H1 (cell line): ENCODE measurements at regions not wholly inside any gene's neighbourhood (a gene's known extent, or its start where the extent isn't known, plus 50 kb on each side); places are given as distances from the start of the nearest gene placed in this dataset.

Experiments used
- CTCF ChIA-PET: fragments of 300-600 bp; sonication (Branson Sonifier 250); formaldehyde crosslinking; loops from one replicate; lab custom pipeline; 2021; ENCODE audit not compliant: partially characterized antibody; lab: Charles Lee
- POLR2A ChIA-PET: fragments of 300-600 bp; sonication (Branson Sonifier 250); formaldehyde crosslinking; loops from one replicate; lab custom pipeline; 2021; ENCODE audit warnings: inconsistent platforms; ENCODE audit not compliant: partially characterized antibody; lab: Charles Lee
- DNase-seq, 2 experiments: peaks; one replicate each; pipeline versions ENCODE4 v3.0.0 to v3.0.0-alpha.2; 2010 to 2022; ENCODE audit warnings: low spot score in 2 of 2, low read depth in 1 of 2, mixed read lengths in 1 of 2
- FAIRE-seq: peaks from 2 replicates; lab custom pipeline; 2011; peaks lifted over from hg19 to GRCh38; lab: Jason Lieb, UNC
- H2AFZ ChIP-seq: 2 replicates; pipeline ENCODE4 v1.8.1; 2012; ENCODE audit warnings: low read length, inconsistent platforms
- H2AK5ac ChIP-seq: 2 replicates; pipeline ENCODE4 v1.6.1; 2013; ENCODE audit warnings: low read depth, low read length
- H2BK120ac ChIP-seq: replicated peaks from 2 replicates; pipeline ENCODE3; 2013; ENCODE audit warnings: low read depth, low read length, inconsistent platforms
- H2BK12ac ChIP-seq: 2 replicates; pipeline ENCODE4 v1.6.1; 2013; ENCODE audit warnings: low read depth, low read length
- H2BK15ac ChIP-seq: 2 replicates; pipeline ENCODE4 v1.6.1; 2013; ENCODE audit warnings: low read length
- H2BK20ac ChIP-seq: 2 replicates; pipeline ENCODE4 v1.6.1; 2013; ENCODE audit warnings: low read length
- H2BK5ac ChIP-seq: 2 replicates; pipeline ENCODE4 v1.6.1; 2013; ENCODE audit warnings: low read depth, low read length
- H3K14ac ChIP-seq: 2 replicates; pipeline ENCODE4 v1.6.1; 2013; ENCODE audit warnings: inconsistent platforms; ENCODE audit not compliant: insufficient read length
- H3K18ac ChIP-seq: 2 replicates; pipeline ENCODE4 v1.6.1; 2013; ENCODE audit warnings: low read length; ENCODE audit errors: extremely low read depth
- H3K23ac ChIP-seq: 2 replicates; pipeline ENCODE4 v1.6.1; 2013; ENCODE audit warnings: inconsistent platforms; ENCODE audit not compliant: insufficient read length
- H3K23me2 ChIP-seq: 2 replicates; pipeline ENCODE4 v1.6.1; 2013; ENCODE audit warnings: low read depth, low read length
- H3K27ac ChIP-seq: 2 replicates; pipeline ENCODE4 v1.6.1; 2011; ENCODE audit warnings: low read depth, low read length, inconsistent platforms
- H3K27me3 ChIP-seq, 4 experiments: replicated peaks in 1 of 4; 1 replicate in 1 of 4; 2 replicates in 3 of 4; pipeline versions ENCODE4 v1.6.1 to v1.8.1; 2011 to 2013; ENCODE audit warnings: low read length in 3 of 4, mild to moderate bottlenecking in 3 of 4, inconsistent platforms in 2 of 4, mixed read lengths in 2 of 4, moderate library complexity in 1 of 4; ENCODE audit not compliant: control insufficient read depth in 3 of 4, insufficient read depth in 3 of 4; ENCODE audit errors: extremely low read depth in 1 of 4
- H3K36me3 ChIP-seq, 4 experiments: 2 replicates each; pipeline versions ENCODE4 v1.6.1 to v1.8.1; 2011 to 2013; ENCODE audit warnings: mild to moderate bottlenecking in 4 of 4, low read length in 3 of 4, moderate library complexity in 2 of 4, control low read depth in 1 of 4, inconsistent platforms in 1 of 4; ENCODE audit not compliant: insufficient read depth in 4 of 4, control insufficient read depth in 2 of 4
- H3K4ac ChIP-seq: replicated peaks from 2 replicates; pipeline ENCODE3; 2013; ENCODE audit warnings: low read length, low read depth, mixed read lengths, inconsistent platforms; ENCODE audit not compliant: insufficient read length
- H3K4me1 ChIP-seq, 4 experiments: replicated peaks in 1 of 4; 1 replicate in 1 of 4; 2 replicates in 3 of 4; pipeline versions ENCODE4 v1.6.1 to v1.8.1; 2011 to 2013; ENCODE audit warnings: low read length in 3 of 4, inconsistent platforms in 2 of 4, mixed read lengths in 1 of 4; ENCODE audit not compliant: insufficient read depth in 4 of 4, control insufficient read depth in 3 of 4
- H3K4me2 ChIP-seq, 2 experiments: 2 replicates each; pipeline versions ENCODE4 v1.6.1 to v1.8.1; 2011 to 2013; ENCODE audit warnings: low read depth in 2 of 2, low read length in 2 of 2, control low read depth in 1 of 2, inconsistent platforms in 1 of 2, mild to moderate bottlenecking in 1 of 2; ENCODE audit not compliant: insufficient read depth in 1 of 2
- H3K4me3 ChIP-seq, 4 experiments: fragments of 200-600, 300-600 bp in 1 of 4; sonication (generic), shearing (Covaris generic), sonication (Bioruptor Twin) in 1 of 4; 2 replicates each; pipeline versions ENCODE4 v1.5.1 to v1.8.1; 2011 to 2016; ENCODE audit warnings: low read length in 4 of 4, low read depth in 3 of 4, control low read depth in 2 of 4, inconsistent platforms in 2 of 4, mild to moderate bottlenecking in 2 of 4, mixed read lengths in 1 of 4, moderate library complexity in 1 of 4; ENCODE audit not compliant: insufficient read depth in 2 of 4; ENCODE audit errors: extremely low read depth in 1 of 4
- H3K56ac ChIP-seq: replicated peaks from 2 replicates; pipeline ENCODE3; 2013; ENCODE audit warnings: low read depth, mild to moderate bottlenecking, mixed read lengths, low read length, inconsistent platforms; ENCODE audit not compliant: insufficient read length
- H3K79me1 ChIP-seq: 2 replicates; pipeline ENCODE4 v1.6.1; 2013; ENCODE audit warnings: low read depth, low read length, control low read depth
- H3K79me2 ChIP-seq, 2 experiments: 2 replicates each; pipeline versions ENCODE4 v1.6.1 to v1.8.1; 2012 to 2013; ENCODE audit warnings: low read length in 2 of 2, mild to moderate bottlenecking in 2 of 2, inconsistent platforms in 1 of 2; ENCODE audit not compliant: insufficient read depth in 2 of 2, control insufficient read depth in 1 of 2
- H3K9ac ChIP-seq, 4 experiments: replicated peaks in 1 of 4; 1 replicate in 1 of 4; 2 replicates in 3 of 4; pipeline versions ENCODE4 v1.6.1 to v1.8.1; 2011 to 2013; ENCODE audit warnings: low read depth in 3 of 4, low read length in 3 of 4, control low read depth in 2 of 4, mild to moderate bottlenecking in 2 of 4, moderate library complexity in 2 of 4, inconsistent platforms in 1 of 4; ENCODE audit errors: extremely low read depth in 1 of 4
- H3K9me3 ChIP-seq, 2 experiments: 2 replicates each; pipeline versions ENCODE4 v1.6.1 to v1.8.1; 2012 to 2013; ENCODE audit warnings: mild to moderate bottlenecking in 2 of 2, moderate library complexity in 2 of 2, control low read depth in 1 of 2, inconsistent platforms in 1 of 2, low read depth in 1 of 2, low read length in 1 of 2, mixed read lengths in 1 of 2; ENCODE audit not compliant: insufficient read depth in 2 of 2
- H4K20me1 ChIP-seq, 2 experiments: replicated peaks in 1 of 2; 2 replicates each; pipeline versions ENCODE3 to v1.8.1; 2011 to 2013; ENCODE audit warnings: inconsistent platforms in 2 of 2, low read length in 2 of 2, mild to moderate bottlenecking in 1 of 2; ENCODE audit not compliant: insufficient read depth in 2 of 2, control insufficient read depth in 1 of 2
- H4K5ac ChIP-seq: 2 replicates; pipeline ENCODE4 v1.6.1; 2013; ENCODE audit warnings: low read length, low read depth, mixed read lengths, inconsistent platforms; ENCODE audit not compliant: insufficient read length
- H4K8ac ChIP-seq: 2 replicates; pipeline ENCODE4 v1.8.0; 2013; ENCODE audit warnings: mild to moderate bottlenecking, moderate library complexity, low read length, inconsistent platforms; ENCODE audit not compliant: insufficient read depth; ENCODE audit errors: extremely low read depth
- H4K91ac ChIP-seq: replicated peaks from 2 replicates; pipeline ENCODE3; 2013; ENCODE audit warnings: low read length, mixed read lengths, inconsistent platforms; ENCODE audit not compliant: insufficient read length
- ATF3 ChIP-seq: IDR thresholded peaks from 2 replicates; pipeline ENCODE4 v1.6.1; 2011; ENCODE audit warnings: low read depth, mild to moderate bottlenecking, low read length; ENCODE audit not compliant: insufficient read depth
- TAF7 ChIP-seq: optimal IDR thresholded peaks from 2 replicates; pipeline ENCODE3; 2011; ENCODE audit warnings: low read depth, mild to moderate bottlenecking, inconsistent platforms, low read length, moderate library complexity, borderline replicate concordance
- USF2 ChIP-seq: IDR thresholded peaks from 2 replicates; pipeline ENCODE4 v1.6.1; 2011; ENCODE audit warnings: low read length, improper control_type of control experiment
- WGBS, 2 experiments: shearing (Covaris generic) in 1 of 2; methylation state at CpG; one replicate each; pipeline versions ENCODE4 v1.1.6 to v1.1.7; 2013 to 2015; ENCODE audit warnings: low lambda C conversion rate in 2 of 2, mixed read lengths in 2 of 2, inconsistent platforms in 1 of 2, low coverage in 1 of 2, missing lambda C conversion rate in 1 of 2; ENCODE audit not compliant: insufficient replicate concordance in 2 of 2, insufficient coverage in 1 of 2, insufficient read length in 1 of 2; ENCODE audit errors: extremely low coverage in 1 of 2, missing lambda C conversion rate in 1 of 2; 5-methylcytosine and 5-hydroxymethylcytosine counted together

GRCh38 chr17:79513820-79514535, 96.9 kb downstream of the RBFOX3 start:
- Histone ChIP-seq H2BK20ac (no peak overlapping the region), H3K4me3 (no peak overlapping the region), H3K23ac (no peak overlapping the region), H3K4me2 (no peak overlapping the region), H2AFZ (no peak overlapping the region), H3K9ac (no peak overlapping the region), H3K4ac (no peak overlapping the region), H3K23me2 (no peaks in the 10 kb centered on the region), H4K8ac (no peak overlapping the region), H3K18ac (no peak overlapping the region), H2BK15ac (no peak overlapping the region; the same call in 1 of the 2 replicates), H3K4me1 (peaks cover 0 to 5% (median 1%) of the 10 kb centered on the region in 4 experiments; a peak in 4 of 7 replicates), H4K91ac (no peak overlapping the region), H3K79me1 (no peaks in the 10 kb centered on the region)
- no peak for FAIRE-seq
- TF ChIP-seq USF2 (peak; percentile 57), TAF7 (no peak), ATF3 (0 out of 2 replicates have a peak, but pooled peaks have one; percentile 20)
- TF ChIP-seq, all 59 proteins: peak for 2
- Histone ChIP-seq H3K56ac (no peak overlapping the region), H4K5ac (no peak overlapping the region), H3K27me3 (no peaks in the 10 kb centered on the region; a peak in 1 of 7 replicates), H2AK5ac (no peak overlapping the region), H3K27ac (no peak overlapping the region), H3K79me2 (no peaks in the 10 kb centered on the region), H2BK5ac (no peak overlapping the region), H3K14ac (no peak overlapping the region), H3K36me3 (no peaks in the 10 kb centered on the region), H3K9me3 (peaks cover 4 to 14% of the 10 kb centered on the region in 2 experiments; a peak in 2 of 4 replicates), H2BK12ac (peak overlapping the region; percentile 39; the same call in 1 of the 2 replicates), H4K20me1 (no peaks in the 10 kb centered on the region), H2BK120ac (no peak overlapping the region)
- WGBS, 2 experiments: 93% methylated on average over 15 of the region's 17 CpGs; no CpG with 5 or more reads in 1 of the 2 experiments
- no peak for DNase-seq
- ChIA-PET POLR2A (no interaction called here), CTCF (interaction anchor here (3.3 kb wide), 1 partner anchor 112 kb away, joined by 9 read pairs; no protein-coding TSS in a partner anchor)
